K562 (cell line): ENCODE measurements at regions not wholly inside any gene's neighbourhood (a gene's known extent, or its start where the extent isn't known, plus 50 kb on each side); places are given as distances from the start of the nearest gene placed in this dataset.

ENCODE experiments used
- ATAC-seq: fragments of 200-7000 bp; cut with Tn5 transposase; 3 replicates; pipeline ENCODE4 v1.9.1; 2020; ENCODE audit warnings: moderate library complexity
- BruUV-seq: library from RNA; stranded (reverse); fragments of 400-500 nt; replicated peaks from 2 replicates; lab custom pipeline; 2021; lab: Mats Ljungman, UMichigan
- CTCF ChIA-PET: fragments of 300-600 bp; formaldehyde crosslinking; extraction: SDS; loops from one replicate; lab custom pipeline; 2021; ENCODE audit warnings: low intra/inter-chr PET ratio; lab: Yijun Ruan, JAX
- POLR2A ChIA-PET: fragments of 300-600, 350-650 bp; sonication (Branson Sonifier 250); formaldehyde crosslinking; extraction: SDS; loops from one replicate; lab custom pipeline; 2021; ENCODE audit warnings: antibody characterized with exemption, inconsistent platforms; lab: Yijun Ruan, JAX
- DNase-seq, 4 experiments: peaks; one replicate each; pipeline versions ENCODE4 v3.0.0 to v3.0.0-alpha.2; 2011 to 2018; ENCODE audit warnings: low spot score in 3 of 4, mixed read lengths in 3 of 4; ENCODE audit errors: extremely low read depth in 1 of 4
- FAIRE-seq: peaks from 2 replicates; lab custom pipeline; 2011; peaks lifted over from hg19 to GRCh38; lab: Jason Lieb, UNC
- H2AFZ ChIP-seq: 2 replicates; pipeline ENCODE4 v1.6.0; 2011; ENCODE audit warnings: low read depth, low read length, control low read depth, inconsistent platforms
- H3K27ac ChIP-seq: fragments of 200-600 bp; 3 replicates; pipeline ENCODE4 v1.8.0; 2011; ENCODE audit warnings: low read depth, mild to moderate bottlenecking, control low read depth, inconsistent platforms, low read length, moderate library complexity, mixed read lengths; ENCODE audit errors: extremely low read depth
- H3K27me3 ChIP-seq, 2 experiments: fragments of 300-600 bp in 1 of 2; 2 replicates in 1 of 2; 3 replicates in 1 of 2; pipeline versions ENCODE4 v1.6.0 to v1.8.0; 2011; ENCODE audit warnings: inconsistent platforms in 2 of 2, low read length in 2 of 2, mild to moderate bottlenecking in 1 of 2, mixed read lengths in 1 of 2, moderate library complexity in 1 of 2; ENCODE audit not compliant: control insufficient read depth in 2 of 2, insufficient read depth in 2 of 2
- H3K36me3 ChIP-seq: fragments of 300-600 bp; 3 replicates; pipeline ENCODE4 v1.8.0; 2011; ENCODE audit warnings: mild to moderate bottlenecking, low read length, inconsistent platforms; ENCODE audit not compliant: control insufficient read depth, insufficient read depth
- H3K4me1 ChIP-seq, 2 experiments: fragments of 200-600 bp in 1 of 2; replicated peaks in 1 of 2; 2 replicates in 1 of 2; 3 replicates in 1 of 2; pipeline versions ENCODE4 v1.5.1 to v1.8.0; 2011; ENCODE audit warnings: inconsistent platforms in 2 of 2, low read length in 2 of 2, mild to moderate bottlenecking in 1 of 2, mixed read lengths in 1 of 2, moderate library complexity in 1 of 2; ENCODE audit not compliant: control insufficient read depth in 2 of 2, insufficient read depth in 2 of 2
- H3K4me2 ChIP-seq: 2 replicates; pipeline ENCODE4 v1.6.1; 2011; ENCODE audit warnings: low read length, control low read depth, inconsistent platforms, mixed read lengths; ENCODE audit not compliant: insufficient read depth
- H3K4me3 ChIP-seq: fragments of 200-600 bp; sonication (generic), shearing (Covaris generic); 2 replicates; pipeline ENCODE4 v1.5.1; 2016; ENCODE audit warnings: control low read depth, inconsistent platforms
- H3K79me2 ChIP-seq: fragments of 200-600 bp; 3 replicates; pipeline ENCODE4 v1.8.0; 2011; ENCODE audit warnings: low read length, inconsistent platforms; ENCODE audit not compliant: control insufficient read depth, insufficient read depth
- H3K9ac ChIP-seq, 2 experiments: 2 replicates each; pipeline versions ENCODE4 v1.6.0 to v1.6.1; 2011; ENCODE audit warnings: low read depth in 2 of 2, low read length in 2 of 2, control low read depth in 1 of 2, inconsistent platforms in 1 of 2, mild to moderate bottlenecking in 1 of 2, mixed read lengths in 1 of 2; ENCODE audit not compliant: insufficient read depth in 1 of 2
- H3K9me1 ChIP-seq: one replicate; pipeline ENCODE4 v1.6.0; 2011; ENCODE audit warnings: inconsistent platforms, mild to moderate bottlenecking, low read length, moderate library complexity; ENCODE audit not compliant: control insufficient read depth, insufficient read depth
- H3K9me3 ChIP-seq: replicated peaks from 2 replicates; pipeline ENCODE4 v1.5.1; 2011; ENCODE audit warnings: low read depth, low read length, inconsistent platforms; ENCODE audit not compliant: control insufficient read depth, insufficient read depth
- H4K20me1 ChIP-seq: replicated peaks from 2 replicates; pipeline ENCODE4 v1.6.1; 2011; ENCODE audit warnings: low read length, inconsistent platforms, mixed read lengths; ENCODE audit not compliant: control insufficient read depth, insufficient read depth
- ARID2 ChIP-seq: fragments of 450-650 bp; IDR thresholded peaks from 2 replicates; pipeline ENCODE4 v1.6.1; 2017; ENCODE audit warnings: antibody characterized with exemption, mild to moderate bottlenecking
- ID3 ChIP-seq, 2 experiments: fragments of 250-450 bp in 1 of 2; fragments of 450-650 bp in 1 of 2; sonication (Bioruptor Pico) in 1 of 2; IDR thresholded peaks; 2 replicates each; pipeline versions ENCODE4 v1.6.1 to v1.8.0; 2016 to 2021; ENCODE audit warnings: mild to moderate bottlenecking in 2 of 2, moderate library complexity in 2 of 2, missing compliant biosample characterization in 1 of 2, missing genetic modification characterization in 1 of 2
- MCM5 ChIP-seq: fragments of 450-650 bp; IDR thresholded peaks from 2 replicates; pipeline ENCODE4 v1.6.1; 2016; ENCODE audit warnings: low read depth
- NR2F6 ChIP-seq: fragments of 450-650 bp; formaldehyde crosslinking; IDR thresholded peaks from 2 replicates; pipeline ENCODE4 v1.4.0; 2020; ENCODE audit warnings: mild to moderate bottlenecking
- WGBS: fragments of 100-300 bp; shearing (Covaris generic); methylation state at CpG from one replicate; pipeline ENCODE4 v1.1.6; 2016; ENCODE audit warnings: low coverage, mixed read lengths; ENCODE audit not compliant: insufficient coverage; ENCODE audit errors: missing lambda C conversion rate; 5-methylcytosine and 5-hydroxymethylcytosine counted together
- in situ Hi-C: fragments of 300-500 bp; cut with MboI; formaldehyde crosslinking; loops from 4 replicates; pipeline ENCODE4 v1.15.0; 2018; ENCODE audit warnings: inconsistent platforms, mixed read lengths
- intact Hi-C: fragments of 100-400 bp; cut with micrococcal nuclease; formaldehyde crosslinking; loops from 2 replicates; pipeline ENCODE4 v1.14.2; 2022
- TF ChIP-seq, protein P1 (sequence below): fragments of 450-650 bp; IDR thresholded peaks from 2 replicates; pipeline ENCODE4 v1.6.1; 2016

GRCh38 chr3:187827723-187828122 lies 82.5 kb upstream of the BCL6 start:
- no peak overlapping the region for H3K4me3 ChIP-seq
- H3K4me1 ChIP-seq, result no peaks in the 10 kb centered on the region
- H3K79me2 ChIP-seq, result no peaks in the 10 kb centered on the region
- ChIA-PET POLR2A (interaction anchor here (0.7 kb wide), 1 partner anchor 10 kb away, joined by 3 read pairs; no protein-coding TSS in a partner anchor), CTCF (no interaction called here)
- no peaks in the 10 kb centered on the region for H3K9me3 ChIP-seq
- H3K36me3 ChIP-seq, result no peaks in the 10 kb centered on the region
- WGBS, result 17% methylated on average over 2 of the region's 2 CpGs
- no peak overlapping the region for H3K4me2 ChIP-seq
- no peaks in the 10 kb centered on the region; the same call in 1 of the 2 replicates for H4K20me1 ChIP-seq
- in situ Hi-C loops, result no loop called here
- no peak for TF ChIP-seq ID3 (CRISPR knock-in tag; IDR thresholded peaks at IDR 0.05)
- no peak for TF ChIP-seq ID3 (tag; IDR thresholded peaks at IDR 0.05)
- H3K9me1 ChIP-seq, result no peaks in the 10 kb centered on the region
- no peak overlapping the region for H3K9ac ChIP-seq
- no peak overlapping the region for H3K27ac ChIP-seq
- H3K27me3 ChIP-seq, result no peaks in the 10 kb centered on the region
- no TSS peak for BruUV-seq
- no peak overlapping the region for H2AFZ ChIP-seq
- intact Hi-C loops, result no loop called here
- DNase-seq, result no peak
- FAIRE-seq, result no peak
- 0 out of 3 replicates have a peak, but pooled peaks have one; percentile 23 for ATAC-seq

DNA sequence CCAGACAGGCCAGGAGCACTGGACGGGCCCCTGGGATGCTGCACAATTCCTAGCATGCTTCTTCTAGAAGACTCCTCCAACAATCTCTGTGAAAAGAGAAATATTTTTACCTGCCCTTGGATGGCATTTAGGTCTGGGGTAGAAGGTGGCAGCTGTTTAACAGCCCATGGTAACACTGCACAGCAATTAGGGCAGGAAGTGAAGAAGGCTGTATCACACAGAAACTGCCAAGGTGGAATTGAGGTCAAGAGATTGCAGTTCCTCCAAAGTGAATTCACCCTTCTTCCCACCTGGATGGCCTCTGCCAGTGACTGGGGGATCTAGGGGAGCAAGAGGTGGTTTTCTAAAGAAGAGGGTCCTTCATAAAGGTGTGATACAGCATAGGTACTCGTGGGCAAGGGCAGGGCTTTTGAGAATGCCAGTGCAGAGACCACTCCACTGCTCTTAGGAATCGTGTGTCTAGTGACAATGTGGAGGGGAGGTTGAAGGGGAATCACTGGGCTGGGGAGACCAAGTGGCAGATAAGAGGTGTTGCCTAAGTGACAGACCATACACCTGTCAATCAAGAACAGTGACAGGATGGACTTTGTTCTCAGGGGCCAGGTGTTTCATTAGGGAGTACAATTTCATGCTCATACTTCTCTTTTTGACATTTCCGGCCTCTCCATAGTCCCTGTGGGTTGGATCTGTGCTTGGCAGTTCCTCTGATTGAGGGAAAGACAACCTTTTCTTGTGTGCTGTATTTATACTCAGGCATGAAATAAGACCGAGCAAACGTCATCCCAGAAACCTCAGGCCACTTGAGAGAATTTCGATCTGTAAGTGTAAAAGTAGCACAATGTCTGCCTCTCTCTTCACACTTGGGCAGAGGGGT lies 83.5 kb upstream of the BCL6 start:
- Histone ChIP-seq H4K20me1 (no peaks in the 10 kb centered on the region; the same call in 1 of the 2 replicates), H3K79me2 (no peaks in the 10 kb centered on the region), H2AFZ (no peak overlapping the region), H3K9ac (no peak overlapping the region), H3K9me3 (no peaks in the 10 kb centered on the region), H3K4me2 (no peak overlapping the region), H3K4me3 (no peak overlapping the region), H3K27me3 (no peaks in the 10 kb centered on the region), H3K4me1 (no peaks in the 10 kb centered on the region), H3K27ac (no peak overlapping the region), H3K9me1 (no peaks in the 10 kb centered on the region), H3K36me3 (no peaks in the 10 kb centered on the region)
- TF ChIP-seq ARID2 (no peak), MCM5 (no peak), NR2F6 (CRISPR knock-in tag) (no peak)
- TF ChIP-seq, protein P1, sequence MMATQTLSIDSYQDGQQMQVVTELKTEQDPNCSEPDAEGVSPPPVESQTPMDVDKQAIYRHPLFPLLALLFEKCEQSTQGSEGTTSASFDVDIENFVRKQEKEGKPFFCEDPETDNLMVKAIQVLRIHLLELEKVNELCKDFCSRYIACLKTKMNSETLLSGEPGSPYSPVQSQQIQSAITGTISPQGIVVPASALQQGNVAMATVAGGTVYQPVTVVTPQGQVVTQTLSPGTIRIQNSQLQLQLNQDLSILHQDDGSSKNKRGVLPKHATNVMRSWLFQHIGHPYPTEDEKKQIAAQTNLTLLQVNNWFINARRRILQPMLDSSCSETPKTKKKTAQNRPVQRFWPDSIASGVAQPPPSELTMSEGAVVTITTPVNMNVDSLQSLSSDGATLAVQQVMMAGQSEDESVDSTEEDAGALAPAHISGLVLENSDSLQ, result peak; percentile 54
- POLR2A ChIA-PET, result no interaction called here
- FAIRE-seq, result no peak
- DNase-seq, result no peak
- no TSS peak for BruUV-seq
- CTCF ChIA-PET, result interaction anchor here (0.6 kb wide), 1 partner anchor 88 kb away, joined by 3 read pairs; no protein-coding TSS in a partner anchor
- no peak for ATAC-seq
- intact Hi-C loops (no loop called here), in situ Hi-C loops (no loop called here)
- WGBS, result 5% methylated on average over 7 of the region's 7 CpGs
